Stimulated activated CD4-positive, alpha-beta T cell treated with anti-CD3 and anti-CD28 coated beads, TNF-alpha, amount 100 ng/mL, for 48 hours (primary cell): ENCODE measurements at regions not wholly inside any gene's neighbourhood (a gene's known extent, or its start where the extent isn't known, plus 50 kb on each side); places are given as distances from the start of the nearest gene placed in this dataset.

ENCODE experiments used
- DNase-seq, 3 donors: peaks; one replicate each; pipeline ENCODE4 v3.0.0-alpha.2; 2020; ENCODE audit warnings: low read depth in 3 of 3

DNA sequence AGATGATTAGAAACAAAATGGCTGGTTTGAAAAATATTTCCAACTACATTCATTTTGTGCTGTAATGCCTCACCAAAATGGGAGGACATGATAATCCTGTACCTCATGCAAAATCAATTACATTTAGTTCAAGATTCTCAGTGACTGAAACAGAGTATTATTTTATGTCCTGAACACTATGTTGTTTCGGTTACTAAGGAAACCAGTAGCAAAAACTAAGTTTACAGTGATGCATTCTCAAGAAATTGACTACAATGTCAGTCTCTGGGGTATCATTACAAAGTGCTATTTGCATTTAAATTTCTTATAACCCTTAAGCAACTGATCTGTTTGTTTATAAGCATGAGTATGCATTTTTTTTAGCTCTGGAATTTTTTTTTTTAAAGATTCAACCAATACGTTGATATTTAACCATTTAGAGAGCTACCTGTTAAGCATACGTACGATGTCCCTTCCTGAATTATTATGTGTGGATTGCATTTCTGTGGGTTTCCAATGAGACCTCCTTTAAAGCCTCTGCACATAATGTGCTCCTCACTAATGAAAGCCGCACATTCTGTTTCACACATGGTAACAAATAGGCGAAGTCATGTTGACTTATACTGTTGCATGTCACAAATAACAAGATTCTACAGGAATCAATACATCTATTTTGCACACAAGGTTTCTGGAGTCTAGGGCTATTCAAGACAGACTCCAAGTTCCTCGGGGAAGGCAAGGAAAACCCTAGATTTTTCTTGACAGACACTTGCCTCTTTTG, 1035.7 kb downstream of the ADGRL2 start:
- DNase-seq, result no peak

DNA sequence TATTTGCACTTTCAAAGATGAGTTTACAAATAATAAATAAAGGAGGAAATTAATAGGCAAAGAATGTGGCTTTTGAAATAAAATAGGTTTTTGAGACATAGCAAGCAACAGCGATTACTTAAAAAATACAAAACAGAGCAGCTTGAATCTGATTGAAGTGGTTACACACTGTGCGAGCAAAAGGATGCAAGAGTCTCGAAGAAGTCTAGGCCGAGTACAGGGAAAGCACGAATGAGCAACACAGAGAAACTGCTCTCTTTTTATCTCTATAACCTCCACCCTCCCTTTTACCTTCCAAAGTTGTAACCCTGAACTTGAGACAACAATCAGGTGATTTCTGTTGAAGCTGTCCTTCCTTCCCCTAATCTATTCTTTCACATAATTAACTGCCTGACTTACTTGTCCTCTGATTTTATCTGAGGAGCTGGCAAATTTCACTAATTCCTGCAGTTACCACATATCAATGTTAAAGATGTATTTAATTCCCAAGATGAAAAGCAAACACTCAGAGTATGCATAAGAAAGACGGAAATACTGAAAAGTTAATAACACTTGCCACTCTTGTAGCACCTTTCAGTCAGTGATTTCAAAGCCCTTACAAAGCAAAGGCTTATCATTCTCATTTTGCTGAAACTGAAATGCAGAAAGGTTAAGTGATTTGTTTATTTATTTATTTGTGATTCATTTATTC, 1030.1 kb downstream of the ADGRL2 start:
- no peak for DNase-seq

DNA sequence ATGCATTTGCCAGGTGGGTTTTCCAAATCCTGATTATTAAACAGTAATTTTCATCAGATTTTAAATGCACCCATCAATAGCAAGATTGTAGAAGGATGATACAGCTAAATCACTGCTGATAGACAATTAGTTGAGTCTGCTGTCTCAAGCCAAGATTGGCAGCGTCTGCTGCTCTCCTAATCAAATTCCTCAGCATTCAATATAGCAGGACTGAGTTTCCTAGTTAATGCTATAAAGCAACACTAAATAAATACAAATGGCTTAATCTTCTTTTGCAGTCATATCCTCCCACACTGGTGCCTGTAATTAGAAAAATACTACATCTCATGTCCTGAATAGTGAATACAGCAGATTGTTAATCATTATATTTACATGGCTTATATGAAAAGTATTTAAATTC, 1028.8 kb downstream of the ADGRL2 start:
- no peak for DNase-seq

DNA sequence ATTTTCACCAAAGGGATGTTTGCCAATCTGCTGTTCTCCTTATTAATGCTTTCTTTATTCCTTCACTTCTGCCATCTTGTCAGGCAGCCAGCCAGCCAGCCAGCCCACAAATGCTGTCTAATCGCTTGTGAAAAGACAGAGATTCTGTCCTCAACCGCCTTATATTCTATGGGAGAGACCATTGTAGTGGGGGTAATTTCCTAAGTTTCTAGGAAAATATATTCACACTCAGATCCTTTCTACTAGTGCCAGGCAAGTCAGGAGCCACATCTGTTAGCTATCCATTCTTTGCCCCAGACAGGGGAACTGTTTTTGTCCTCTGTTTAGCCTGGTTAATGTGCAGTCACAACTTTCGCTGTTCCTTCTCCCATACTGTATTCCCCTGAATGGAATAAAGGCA, 1023.1 kb downstream of the ADGRL2 start:
- DNase-seq, result no peak

DNA sequence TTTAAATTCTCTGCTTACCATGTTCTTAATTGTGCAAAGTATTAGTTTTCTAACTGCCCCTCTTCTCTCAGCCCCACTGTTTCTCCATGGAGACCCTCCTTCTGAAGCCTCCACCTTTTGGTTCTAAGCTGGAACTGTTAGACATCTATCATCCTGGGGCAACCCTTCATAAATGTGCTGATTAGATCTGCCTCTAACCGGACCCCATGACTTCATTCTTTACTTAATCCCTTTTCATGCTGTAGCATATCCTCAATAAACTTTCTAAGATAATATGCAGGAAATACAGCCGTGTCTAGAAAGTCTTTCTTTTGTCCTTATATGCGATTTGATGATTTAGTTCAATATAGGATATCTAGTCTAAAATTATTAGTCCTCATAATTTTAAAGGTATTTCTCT, 1020.1 kb downstream of the ADGRL2 start:
- DNase-seq, result no peak

DNA sequence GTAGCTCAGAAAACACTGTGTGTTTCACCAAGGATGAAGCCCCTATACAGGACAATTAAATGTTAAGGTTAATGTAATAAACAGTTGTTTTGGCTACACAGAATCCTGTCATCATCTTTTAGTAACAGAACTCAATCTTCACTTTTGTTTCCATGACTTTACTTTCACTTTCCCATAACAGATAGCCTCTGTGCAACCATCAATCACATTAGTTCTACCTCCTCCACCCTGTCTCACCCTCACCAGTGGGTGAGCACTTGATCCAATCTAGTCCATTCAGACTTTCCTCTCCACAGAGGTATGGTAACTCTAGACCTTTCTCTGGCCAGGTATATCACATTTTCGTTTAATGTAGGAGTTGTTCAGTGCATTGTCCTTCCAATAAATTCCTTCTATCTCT, 1018.5 kb downstream of the ADGRL2 start:
- no peak for DNase-seq

DNA sequence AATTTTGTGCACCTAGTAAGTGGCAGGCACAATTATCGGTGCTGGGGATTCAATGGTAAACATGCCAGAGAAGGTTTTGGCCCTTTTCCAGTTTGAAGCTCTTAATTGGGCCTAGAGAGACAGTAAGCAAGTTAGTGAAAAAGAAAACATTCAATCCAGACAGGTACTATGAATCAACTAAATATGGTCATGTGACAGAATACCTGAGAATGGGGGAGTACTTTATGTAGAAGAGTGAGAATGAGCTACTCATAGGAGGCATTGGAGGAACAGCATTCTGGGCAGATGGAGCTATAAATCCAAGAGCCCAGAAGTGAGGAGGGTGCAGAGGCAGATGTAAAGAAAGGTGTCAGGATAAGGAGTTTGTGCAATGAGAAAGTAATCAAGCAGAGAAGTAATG, 1017.9 kb downstream of the ADGRL2 start:
- no peak for DNase-seq

DNA sequence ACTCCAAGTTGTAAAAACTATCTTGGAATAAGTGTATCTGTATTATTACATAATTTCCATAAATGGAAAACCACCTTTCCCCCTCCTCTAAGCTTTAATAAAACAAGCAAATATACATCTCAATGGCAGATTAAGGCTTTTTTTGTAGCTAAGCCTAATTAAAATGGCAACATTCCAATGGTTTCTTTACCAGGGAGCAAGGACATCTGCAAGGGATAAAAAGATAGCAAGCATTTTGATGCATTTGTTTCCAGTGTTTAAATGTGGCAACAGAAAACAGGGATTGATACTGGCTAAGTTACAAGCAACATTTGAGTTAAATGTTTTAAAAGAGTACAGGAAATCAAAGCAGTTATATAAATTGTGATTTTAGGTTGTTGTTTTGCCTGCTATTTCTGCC, 1012.7 kb downstream of the ADGRL2 start:
- no peak for DNase-seq

DNA sequence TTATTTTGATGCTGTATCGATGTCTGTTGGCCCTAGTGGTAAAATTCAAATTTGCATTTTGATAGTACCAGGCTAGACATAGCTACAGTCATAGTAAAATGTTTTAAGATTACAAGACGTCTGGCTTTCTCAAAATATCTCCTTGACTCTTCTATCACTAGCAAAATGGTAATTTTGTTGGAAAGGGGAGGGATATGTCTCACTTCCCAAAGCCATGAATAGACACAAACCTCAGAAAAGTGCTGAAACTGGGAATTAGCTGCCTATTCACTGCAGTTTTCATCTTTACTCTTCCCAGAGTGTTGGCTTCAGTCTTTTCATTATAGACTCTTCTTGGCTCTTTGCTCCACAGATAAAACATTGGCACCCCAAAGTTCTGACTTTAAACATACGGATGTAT, 1009.9 kb downstream of the ADGRL2 start:
- DNase-seq, result no peak

DNA sequence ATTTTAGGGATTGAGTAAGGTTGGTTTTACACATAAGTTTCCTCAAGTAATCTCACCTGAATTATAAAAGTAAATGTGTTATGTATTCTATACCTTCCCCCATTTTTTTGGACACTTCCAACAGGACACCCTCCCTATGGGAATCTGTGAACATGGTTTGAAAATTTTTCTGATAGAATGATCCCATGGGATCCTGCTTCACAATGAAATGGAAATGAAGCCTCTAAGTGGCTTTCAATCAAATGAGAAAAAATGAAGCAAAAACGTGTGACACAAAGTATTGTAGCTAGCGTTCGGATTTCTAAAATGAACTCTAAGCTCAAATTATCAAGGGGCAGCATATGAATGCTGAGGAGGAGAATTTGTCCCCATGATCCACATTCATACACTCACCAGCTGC, 1006.8 kb downstream of the ADGRL2 start:
- no peak for DNase-seq

DNA sequence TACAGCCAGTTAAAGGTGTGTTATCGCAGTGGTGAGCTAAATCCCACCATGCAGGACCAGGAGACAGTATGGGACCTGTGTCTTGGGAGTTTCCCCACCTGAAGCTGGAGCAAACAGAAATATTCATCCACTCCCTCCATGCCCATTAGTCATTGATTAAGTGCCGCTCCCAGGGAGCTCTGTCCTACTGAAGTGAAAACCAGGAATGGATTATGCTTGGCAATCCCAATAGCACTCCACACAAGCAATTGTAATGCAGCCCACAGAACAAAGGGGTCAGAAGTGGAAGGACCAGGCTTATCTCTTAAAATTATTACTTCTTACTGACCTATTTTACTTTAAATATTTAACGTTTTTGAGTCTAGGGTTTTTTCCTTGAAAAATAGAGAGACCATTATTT, 1005.4 kb downstream of the ADGRL2 start:
- DNase-seq, result no peak

DNA sequence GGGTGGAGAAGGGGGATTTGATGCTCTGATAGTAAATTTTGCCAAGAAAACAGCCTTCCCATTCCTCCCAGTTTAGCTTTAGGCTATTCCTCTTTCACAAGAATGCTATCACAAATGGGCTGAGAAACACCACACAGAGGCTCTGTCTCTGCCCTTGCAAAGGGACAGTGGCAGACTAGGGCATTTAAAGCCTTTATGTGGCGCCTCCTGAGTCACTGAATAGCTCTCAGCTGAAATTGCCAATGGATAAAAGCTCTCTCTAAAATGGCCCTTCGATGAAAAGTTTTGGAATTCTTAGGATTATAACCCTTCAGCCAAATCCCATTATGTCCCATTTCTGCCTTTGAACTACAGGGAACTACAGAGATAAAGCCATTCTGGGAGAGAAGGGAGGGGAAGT, 1000.4 kb downstream of the ADGRL2 start:
- no peak for DNase-seq

DNA sequence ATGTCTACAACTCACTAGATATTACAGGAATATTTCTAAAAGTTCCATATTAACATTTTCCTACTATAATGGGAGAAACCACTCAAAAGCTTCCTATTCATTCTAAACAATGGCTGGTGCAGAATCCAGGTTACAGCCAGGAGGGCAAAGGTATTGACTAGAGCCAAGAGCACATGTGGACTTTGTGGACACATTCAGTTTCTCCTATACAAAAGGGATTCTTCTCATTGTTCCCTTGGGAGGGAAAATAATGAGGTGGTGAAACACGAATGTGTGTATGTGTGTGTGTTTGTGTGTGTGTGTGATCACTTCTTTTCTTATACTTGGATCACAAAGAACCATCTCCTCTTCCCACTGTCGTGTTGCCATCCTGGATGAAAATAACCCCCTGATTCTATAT, 1000.0 kb downstream of the ADGRL2 start:
- no peak for DNase-seq

DNA sequence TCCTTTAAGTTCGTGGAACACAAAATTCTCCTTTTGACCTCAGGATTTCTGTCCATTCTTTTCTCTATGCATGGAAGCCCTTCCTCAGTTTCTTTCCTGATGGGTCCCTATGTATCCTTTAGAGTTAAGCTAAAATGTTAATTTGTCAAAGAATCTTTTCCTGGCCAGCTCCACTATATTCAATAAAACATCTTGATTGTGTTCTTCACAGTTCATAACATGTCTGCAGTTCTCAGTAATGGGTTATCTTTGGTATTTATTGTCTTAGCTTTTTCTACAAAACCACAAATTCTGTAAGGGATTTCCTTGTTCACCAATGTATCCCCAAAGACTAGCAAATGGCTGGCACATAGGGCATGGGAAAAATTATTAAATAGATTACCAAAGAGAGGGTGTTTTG, 998.5 kb downstream of the ADGRL2 start:
- no peak for DNase-seq

DNA sequence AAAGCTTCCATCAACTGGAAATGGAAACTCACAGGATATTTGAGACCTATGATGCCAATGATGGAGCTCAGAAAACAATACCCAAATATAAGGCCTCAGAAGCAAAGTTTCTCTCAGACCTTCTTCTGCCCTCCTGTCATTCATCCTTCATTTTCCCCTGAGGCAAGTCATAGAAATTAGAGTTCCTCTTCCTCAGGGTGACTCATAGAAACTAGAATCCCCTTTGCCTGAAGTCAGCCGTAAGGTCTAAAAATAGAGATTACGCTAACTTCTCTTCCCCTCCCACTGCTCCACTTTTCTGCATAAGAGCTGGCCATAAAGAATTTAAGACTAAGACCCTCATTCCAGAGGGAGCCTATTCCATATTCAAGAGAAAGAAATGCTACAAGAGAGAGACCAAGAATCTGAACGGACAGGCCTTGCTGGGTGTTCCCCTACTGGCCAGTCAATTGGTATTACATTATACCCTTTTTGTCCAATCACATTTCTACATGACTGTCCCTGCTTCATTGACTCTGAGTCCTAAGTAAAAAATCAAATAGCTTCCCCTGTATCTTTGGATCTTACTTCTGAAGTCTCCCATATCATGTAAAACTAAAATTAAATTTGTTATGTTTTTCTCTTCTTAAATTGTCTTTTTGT, 994.9 kb downstream of the ADGRL2 start:
- DNase-seq, result no peak

DNA sequence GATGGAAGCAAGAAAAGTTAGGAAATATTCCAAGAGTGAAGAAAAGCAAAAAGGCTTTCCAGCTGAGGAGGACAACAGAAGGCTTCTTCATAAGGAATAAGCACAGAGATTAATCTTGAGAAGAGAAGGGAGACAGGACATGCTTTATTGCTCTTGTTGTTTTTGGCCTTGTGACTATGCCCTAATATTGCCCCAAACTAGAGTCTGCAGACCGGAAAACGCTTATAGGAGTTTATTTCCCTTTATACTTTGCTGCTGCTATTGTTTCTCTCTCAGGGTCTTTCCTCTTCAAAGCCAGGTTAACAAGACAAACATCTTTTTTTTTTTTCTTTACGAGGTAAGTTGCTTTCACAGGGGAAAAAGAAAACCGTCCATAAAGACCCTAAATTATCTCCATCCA, 991.4 kb downstream of the ADGRL2 start:
- no peak for DNase-seq

DNA sequence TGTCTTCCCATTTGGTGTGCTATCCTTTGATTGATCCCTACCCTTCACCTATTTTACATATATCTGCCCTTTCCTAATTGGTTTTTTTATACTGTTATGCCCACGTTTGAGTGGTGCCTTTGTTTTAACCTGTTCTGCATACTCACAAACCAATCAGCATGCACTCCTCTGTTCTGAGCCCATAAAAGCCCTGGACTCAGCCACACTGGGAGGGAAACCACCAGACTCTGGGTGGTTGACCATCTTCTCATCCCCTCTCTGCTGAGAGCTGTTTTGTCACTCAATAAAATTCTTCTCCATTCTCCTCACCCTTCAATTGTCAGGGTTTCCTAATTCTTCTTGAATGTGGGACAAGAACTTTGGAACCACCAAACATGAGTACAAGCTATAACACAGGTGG, 989.8 kb downstream of the ADGRL2 start:
- DNase-seq, result no peak

DNA sequence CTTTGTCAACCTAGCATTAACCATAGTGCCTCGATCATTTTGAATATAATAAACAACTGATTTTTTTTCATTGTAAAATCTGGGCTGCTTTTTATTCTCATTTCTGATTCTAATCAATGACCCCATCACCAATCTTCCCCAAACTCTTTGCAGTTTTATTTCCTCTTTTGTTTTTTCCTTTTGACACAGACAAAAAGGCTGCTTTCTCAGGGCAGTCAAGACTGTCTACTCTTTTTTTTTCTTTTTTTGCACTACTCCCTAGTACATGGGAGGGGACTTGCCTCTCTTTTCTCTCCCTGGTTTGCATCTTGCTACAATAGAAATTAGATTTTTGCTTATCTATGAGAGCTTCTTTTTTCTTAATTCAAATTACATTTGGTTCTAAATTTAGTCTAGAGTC, 987.9 kb downstream of the ADGRL2 start:
- DNase-seq, result no peak

DNA sequence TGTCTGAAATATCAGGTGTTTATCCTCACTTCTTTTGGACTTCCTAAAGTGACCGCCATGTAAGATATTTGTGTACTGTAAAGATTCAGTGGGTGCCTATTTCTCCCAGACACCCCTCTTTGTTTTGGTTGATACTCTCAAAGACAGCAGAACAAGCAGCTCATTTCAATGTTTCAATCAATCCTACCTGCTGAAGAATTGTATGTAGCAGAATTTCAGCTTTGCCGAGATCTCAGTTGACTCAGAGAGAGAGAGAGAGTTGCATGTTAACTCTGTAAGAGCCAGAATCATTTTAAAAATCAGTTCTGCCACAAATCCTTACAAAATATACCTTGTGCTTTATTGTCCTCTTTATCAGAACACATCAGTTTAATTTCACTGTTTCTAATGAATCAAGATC, 987.3 kb downstream of the ADGRL2 start:
- no peak for DNase-seq

DNA sequence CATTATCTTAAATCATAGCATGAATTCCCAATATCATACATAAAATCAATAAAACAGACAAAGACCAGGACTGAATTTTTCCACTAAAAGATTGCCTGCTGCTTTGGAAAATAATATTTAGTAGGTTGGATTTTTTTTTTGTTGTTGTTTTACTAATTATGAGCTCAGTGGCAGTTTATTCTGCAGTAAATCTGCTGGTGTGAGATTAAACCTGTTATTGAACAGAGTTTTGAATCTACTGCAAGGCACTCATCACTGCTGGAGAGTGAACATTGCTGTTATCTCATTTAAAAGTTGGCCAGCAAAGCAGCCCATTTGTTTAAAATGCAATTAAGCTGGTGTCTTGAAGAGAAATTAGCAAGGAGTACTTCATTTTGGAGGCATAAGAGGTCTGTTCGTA, 986.1 kb downstream of the ADGRL2 start:
- DNase-seq, result no peak

DNA sequence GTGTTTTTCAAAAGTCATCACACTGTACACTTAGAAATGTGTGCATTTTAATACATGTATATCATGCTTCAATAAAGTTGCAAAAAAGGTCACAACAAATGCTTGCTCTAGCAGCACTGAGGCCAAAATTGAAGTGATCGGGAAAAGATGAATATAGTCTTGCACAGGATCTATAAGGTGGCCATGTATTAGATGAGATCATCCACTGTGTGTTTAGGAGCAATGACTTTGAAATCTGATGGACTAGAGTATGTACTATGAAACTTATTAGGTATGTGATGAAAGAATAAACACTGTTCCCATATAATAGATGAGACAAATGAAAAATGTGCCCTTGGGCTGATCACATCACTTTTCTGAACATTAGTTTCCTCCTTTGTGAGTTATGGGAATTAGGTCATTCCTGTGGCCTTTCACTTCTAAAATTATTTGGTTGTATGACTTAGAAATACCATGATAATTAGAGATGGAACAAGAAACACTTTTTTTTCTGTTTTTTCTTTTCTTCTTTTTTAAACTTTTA, 984.6 kb downstream of the ADGRL2 start:
- DNase-seq, result no peak

DNA sequence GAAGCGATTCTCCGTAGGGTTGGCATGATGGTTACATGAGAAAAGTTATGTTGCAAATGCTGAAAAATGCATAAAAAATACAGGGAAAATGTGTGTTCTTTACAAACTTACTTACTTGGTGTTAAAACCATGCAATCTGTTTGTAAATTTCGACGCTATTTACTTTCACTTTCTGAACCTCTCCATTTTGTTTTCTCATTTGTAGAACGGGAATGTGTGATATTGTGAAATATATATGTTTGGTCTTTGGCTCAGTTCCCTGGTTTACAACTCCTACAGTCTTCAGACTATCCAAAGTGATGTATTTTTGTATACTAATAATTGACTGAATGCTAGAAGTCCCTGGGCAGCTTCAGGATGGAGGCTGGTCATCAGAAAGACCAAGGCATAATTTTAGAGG, 982.3 kb downstream of the ADGRL2 start:
- DNase-seq, result no peak

DNA sequence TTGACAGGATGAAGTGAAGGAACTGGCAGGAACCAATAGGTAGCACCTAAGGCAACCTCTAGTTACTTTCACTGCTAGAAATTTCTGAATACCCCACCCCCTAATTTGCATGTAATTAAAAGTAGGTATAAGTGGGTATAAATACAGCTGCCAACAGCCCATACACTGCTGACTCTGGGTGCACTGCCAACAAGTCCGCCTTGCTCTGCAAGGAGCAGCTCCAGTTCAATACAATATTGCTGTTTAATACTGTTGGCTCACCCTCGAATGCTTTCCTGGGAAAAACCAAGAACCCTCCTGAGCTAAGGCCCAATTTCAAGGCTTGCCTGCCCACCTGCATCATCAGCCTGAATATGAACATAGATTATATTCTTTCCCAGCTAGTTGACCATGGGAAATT, 981.9 kb downstream of the ADGRL2 start:
- DNase-seq, result no peak
